ENCODE measurements at regions not wholly inside any gene's neighbourhood (a gene's known extent, or its start where the extent isn't known, plus 50 kb on each side); places are given as distances from the start of the nearest gene placed in this dataset.

DNA sequence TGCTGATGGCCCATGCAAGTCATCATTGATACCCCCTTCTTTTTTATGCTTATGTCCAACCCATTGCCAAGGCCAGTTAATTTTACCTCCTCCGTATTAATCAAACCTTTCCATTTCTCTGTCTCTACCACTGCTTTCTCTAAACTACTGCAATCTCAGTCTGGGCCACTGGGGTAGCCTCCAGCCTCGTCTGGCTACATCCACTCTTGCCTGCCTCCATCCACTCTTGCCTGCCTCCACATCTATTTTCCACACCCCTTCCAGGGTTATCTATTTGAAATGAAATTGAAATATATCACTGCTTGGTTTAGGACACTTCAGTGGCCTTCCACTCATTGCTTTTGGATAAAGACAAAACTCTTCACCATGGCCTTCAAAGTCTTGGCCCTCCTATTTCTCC, 425.3 kb upstream of the CLINT1 start:
- DNase-seq, result no peak

DNA sequence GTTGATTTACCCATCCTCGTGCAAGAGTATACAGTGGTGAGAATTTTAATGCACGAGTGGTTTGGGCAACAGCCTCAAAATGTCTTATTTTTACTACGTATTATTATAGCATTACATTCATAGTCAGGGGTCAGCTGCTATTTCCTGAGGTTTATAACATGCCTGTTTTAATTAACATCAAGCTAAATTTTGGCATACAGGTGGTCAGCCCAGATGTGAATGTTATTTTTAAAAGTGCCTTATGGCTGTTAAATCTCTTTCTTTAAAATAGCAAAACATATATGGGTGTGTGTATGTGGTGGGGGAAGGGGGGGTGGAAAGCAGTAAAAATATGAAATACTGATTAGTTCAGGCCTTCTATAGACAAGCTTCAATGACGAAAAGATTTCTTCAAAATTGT, 424.5 kb upstream of the CLINT1 start:
- no peak for DNase-seq

DNA sequence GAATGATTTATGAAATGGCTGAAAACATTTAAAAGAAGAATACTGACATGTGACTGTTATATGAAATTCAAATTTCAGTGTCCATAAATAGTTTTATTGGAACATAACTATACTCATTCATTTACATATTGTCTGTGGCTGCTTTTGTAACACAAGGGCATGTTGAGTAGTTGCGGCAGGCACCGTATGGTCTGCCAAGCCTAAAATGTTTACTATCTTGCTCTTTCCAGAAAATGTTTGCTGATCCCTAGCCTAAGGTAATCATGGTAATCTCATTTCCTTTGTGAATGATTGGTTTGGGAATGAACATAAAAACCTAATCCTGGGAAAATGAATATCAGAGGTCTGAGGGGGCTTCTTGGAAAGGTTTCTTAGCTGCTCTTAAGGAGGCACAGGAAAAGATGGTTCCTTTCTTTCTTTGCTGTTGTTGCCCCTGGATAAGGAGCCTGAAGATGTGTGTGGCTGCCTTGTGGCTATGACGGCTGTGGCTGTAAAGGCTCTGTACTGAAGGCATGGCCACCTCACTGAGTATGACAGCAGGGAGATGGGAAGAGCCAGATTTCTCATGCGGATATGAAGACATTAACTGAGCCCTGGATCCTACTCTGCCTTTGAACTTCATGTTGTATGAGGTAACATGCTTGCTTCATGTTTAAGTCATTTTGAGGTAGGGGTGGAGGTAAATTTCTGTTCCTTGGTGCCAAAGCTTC, 419.4 kb upstream of the CLINT1 start:
- no peak for DNase-seq

DNA sequence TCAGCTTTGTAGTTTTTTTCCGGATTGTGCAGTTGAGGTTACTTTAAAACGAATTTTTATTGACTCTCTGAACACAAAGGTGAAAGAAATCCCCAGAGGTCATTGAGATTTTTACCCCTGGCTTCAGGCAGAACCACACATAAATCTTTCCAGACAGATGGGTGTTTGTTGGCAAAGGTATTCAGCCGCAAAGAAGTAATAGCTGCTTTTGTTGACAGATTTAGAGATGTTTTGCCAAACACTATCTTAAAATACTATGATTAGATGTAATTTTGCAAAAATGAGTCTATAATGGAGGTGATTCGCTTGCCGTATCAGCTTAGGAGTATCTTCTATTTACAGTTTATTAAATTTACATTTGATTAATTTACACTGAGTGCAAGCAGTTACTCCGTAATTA, 418.3 kb upstream of the CLINT1 start:
- no peak for DNase-seq

DNA sequence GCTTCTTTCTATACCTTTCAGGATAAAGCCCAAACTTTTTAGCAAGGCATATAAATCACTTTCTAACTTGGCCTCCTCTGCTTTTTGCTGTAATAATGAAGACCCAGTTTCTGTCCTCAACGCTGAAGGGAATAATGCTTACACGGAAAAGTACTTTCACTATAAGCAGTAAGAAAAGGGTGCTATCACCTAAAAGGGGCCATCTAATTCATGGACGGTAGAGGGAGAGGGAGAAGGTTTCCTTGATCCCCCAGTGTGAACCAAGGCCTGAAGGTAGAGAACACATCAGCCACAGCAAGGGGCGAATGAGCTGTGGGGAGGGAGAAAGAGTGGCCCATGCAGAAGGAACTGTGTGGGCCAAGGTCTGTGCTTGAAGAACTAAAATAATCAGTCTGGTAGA, 417.7 kb upstream of the CLINT1 start:
- DNase-seq, result no peak

DNA sequence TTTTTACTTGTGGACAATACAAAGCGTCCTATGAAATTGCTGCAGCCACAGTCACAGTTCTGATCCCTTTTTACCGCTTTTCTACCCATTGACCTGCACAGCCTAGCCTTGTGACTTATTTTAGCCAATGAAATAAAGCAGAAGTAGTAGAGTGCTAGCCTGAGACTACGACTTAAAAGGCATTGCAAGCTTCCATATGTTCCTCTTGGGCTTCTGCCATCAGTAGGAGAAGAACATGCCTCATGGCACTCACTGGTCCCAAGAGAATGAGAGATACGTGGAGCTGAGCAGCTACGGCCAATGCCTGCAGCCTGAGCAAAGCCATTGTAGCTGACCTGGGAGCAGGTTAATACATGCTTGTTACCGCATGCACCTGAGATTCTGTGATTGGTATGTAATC, 416.6 kb upstream of the CLINT1 start:
- no peak for DNase-seq

DNA sequence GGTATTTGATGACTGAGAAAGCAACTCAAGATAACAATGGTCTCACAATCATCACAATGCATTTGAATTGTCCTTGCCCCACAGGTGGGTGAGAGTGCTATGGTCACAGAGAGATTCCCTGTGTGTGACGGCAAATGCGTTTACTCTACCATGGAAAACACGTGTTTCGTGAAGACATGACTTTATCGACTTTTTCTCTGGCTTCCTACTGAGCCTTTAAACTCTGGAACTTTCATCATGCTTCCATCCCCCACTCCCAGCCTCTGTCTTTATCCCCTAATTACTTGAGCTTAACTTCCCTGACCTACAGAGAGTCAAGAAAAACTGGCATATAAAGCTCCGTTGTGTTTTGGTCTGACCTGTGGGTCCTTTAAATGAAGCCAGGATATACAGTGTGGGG, 414.1 kb upstream of the CLINT1 start:
- no peak for DNase-seq

DNA sequence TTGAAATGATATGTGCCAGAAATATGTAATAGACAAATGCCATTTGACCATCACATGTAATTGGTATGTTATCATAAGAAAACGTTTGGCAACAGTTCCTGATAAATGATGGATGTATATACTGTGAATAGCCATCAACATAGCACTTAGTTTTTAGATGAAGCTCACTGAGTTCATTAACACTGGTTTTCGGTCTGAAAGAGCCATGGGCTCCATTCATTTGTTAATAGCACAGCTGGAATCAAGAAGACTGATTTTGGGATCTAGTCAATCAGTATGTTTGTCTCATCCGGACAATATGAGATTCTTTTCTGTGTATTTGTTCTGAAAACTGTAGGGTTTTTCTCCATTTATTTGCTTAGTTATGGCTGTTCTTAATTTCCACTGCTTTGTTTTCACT, 413.5 kb upstream of the CLINT1 start:
- DNase-seq, result no peak

DNA sequence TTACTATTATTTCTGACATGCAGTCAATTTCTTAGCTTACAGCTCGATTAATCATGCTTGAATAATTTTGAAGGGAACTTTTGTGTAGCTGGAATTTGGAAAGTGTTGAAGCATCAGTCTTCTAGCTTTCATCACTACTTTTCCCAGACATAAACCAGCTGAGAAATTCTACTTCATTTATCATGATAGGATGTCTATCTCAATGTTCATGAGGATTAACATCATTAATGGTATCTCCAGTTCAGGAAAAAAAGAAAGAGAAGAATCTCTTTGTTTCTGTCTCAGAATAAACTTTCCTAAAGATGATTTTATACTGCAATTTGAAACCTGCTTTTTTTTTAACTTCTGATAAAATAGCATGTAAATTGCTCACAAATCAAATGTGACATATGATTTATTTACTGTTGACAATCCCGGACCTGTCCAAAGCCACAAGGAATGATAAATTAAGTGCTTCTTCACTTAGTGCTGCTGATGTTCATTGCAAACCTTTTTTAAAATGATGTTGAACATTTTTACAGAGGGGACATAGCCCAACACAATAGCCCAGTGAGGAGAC, 412.1 kb upstream of the CLINT1 start:
- no peak for DNase-seq

DNA sequence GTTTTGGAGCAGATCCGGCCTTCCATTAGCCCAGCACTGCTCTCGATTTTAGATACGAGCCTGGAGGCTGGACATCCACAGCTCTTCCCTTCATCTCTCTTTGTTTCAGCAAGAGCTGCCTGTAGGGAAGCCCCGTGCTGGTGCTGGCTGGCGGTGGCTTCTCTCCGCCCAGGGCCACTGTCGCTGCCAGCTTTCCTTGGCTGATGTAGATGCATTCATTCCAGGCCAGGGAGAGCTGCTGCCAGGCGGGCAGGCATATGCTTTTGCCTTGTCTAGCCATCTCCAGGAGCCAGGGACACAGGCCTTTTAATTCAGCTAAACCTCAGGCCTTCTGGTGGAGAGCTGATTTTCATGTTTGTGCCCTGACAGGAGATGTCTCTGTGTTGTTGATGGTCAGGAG, 409.3 kb upstream of the CLINT1 start:
- no peak for DNase-seq

DNA sequence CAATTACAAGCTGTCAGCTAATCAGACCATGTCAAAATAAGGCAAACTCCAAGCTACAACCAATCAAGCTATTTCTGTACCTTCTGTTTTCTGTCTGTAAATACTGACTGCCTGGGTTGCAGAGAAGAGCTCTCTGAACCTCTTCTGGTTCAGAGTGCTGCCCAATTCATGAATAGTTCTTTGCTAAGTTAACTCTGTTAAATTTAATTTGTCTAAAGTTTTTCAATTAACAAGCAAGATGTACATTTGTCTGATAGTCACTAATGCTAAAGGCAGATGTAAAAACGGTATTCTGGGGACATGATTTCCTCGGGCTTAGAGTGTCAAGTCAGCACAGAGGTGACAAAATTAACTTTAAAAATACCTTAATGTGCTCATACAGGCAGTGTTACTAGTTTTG, 408.3 kb upstream of the CLINT1 start:
- no peak for DNase-seq

DNA sequence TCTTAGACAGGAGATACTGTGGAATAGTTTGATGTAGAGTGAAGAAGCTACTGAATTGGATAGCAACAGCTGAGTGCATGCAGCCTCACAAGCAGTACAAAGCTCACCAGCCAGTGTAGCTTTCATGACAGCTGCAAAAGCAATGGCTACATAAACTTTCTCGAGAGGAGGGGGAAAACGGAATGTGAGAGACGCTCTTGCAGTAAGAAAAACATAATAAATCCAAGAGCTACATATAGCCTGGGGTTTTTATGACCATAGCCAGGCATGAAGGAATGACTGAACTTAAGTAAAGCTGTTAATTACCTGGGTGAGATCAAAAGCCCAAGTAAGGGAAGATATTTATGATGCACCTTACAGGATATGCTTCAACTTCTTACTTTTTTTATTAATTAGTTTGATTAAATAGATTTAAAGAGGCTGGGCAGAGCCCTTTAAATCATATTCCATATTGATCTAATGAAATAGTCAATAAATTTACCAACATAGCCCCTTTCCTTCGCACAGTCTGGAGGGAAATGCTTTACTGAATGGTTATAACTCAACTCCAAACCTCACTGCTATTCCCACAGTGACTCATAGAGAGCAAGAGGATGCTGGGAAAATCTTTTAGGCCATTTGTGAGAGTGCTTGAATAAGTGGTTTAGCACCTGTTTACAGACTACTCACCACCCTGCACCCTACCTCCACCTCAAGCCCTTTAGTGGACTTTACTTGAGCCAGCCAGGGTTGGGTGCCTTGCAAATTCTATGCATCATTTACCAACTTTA, 407.2 kb upstream of the CLINT1 start:
- no peak for DNase-seq

DNA sequence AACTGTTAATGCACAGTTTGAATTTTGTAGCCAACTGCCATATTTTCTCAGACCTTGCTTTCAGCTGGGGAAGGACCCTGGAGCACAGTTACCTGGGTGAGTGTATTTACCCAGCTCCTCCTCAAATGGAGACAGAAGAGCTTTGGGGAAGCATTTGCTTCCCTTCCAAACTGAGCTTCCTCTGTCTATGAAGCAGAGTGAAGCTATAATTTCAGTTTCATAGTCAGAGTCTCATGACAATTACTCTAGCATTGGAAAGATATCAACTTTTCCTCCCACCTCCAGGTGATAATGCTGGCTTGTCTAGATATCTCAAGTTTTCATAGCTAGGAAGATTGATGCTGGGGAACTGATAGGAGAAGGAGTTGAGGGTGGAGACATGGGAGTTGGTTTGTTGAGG, 406.4 kb upstream of the CLINT1 start:
- DNase-seq, result no peak

DNA sequence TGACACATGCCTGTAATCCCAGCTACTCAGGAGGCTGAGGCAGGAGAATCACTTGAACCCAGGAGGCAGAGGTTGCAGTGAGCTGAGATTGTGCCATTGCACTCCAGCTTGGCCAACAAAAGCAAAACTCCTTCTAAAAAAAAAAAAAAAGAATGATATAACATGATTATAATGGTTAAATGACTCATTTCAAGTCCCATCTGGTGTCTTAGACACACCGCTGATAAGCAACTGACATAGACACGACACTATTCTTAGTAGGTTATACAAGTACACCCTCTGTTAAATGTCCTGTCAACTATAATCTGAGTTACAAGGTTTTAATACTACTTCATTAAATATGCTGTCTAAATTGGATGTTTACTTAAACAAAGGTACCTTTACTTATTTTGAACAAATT, 405.3 kb upstream of the CLINT1 start:
- no peak for DNase-seq

DNA sequence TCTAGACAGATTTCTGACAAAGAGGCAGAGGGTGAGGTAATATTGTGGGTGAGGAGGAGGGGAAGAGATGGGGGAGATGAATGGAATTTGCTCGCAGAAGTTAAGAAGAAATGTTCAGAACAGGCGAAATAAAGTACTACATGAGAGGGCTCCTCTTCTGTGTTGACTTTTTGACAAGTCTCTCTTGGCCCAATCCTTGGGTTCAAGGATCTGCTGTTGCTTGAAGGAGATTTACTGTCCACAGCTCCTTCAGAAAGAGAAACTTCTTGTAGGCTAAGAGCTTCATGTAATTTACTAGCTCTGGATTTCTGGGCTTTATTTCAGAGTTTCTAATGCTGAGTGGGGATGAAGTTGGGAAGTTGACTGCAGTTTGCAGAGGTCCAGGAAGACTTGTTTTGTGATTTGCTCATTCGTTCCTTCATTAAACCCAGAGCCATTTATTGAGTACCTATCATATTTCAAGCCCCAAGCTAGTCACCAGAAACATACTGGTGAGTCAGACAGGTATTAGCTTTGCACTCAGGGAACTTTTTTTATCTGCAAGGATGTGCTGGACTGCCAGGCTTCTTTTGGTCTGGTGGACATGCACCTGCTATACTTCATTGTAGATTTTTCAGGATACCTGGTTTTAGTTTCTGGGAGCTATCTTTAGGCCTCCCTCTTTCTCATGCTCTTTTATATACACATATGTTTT, 402.9 kb upstream of the CLINT1 start:
- DNase-seq, result no peak

DNA sequence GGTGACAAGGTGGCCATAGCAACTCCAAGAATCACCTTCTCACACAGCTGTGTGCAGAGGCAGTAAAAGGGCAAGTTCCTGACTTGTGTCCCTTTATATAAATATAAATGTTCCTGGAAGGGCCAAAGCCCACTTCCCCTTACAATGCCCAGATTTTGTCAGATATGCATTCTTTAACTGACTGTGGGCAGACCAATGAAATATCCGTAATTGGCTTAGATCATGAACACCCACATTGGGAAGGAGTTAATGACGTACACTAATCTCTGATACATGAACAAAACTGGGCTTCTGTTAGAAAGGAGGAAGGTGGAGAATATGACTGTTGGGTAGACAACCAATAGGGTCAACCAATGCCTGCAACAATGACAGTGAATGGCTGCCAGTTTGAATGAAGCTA, 397.2 kb upstream of the CLINT1 start:
- DNase-seq, result no peak

DNA sequence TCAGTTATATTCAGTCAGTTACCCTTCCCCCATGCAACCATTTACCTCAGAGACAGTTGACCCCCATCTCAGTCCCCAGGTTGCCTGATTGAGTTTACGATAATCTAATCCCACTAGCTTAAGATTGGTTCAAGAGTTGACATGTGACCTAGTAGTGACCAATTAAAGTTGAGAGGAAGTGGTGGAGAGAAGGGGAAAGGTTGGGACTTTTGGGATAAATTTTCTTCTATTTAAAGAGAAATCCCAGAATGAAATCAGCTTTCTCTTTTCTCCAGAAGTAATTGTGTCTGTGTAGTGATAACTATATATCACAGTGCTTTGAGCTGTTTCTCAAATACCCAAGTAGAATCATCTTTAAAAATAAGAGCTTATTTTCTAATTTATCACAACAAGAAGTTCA, 396.7 kb upstream of the CLINT1 start:
- no peak for DNase-seq

DNA sequence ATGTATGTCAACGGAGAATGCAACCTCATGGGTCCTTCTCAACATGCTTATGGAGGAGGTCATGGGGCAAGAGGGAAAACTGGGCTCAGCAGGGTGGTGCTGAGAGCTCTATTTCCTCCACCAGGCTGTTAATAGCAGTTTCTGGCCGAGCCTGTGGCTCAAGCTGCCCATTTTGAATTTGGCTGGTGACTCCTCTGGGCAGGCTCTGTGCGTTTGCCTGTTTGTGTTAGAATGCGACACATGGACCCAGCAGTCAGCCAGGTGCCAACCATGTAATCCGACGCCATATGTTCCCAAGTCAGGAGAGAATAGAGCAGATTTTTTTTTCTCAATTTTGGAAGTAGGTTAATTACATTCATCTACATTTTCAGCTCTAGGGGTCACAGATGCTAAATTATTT, 387.7 kb upstream of the CLINT1 start:
- DNase-seq, result no peak

DNA sequence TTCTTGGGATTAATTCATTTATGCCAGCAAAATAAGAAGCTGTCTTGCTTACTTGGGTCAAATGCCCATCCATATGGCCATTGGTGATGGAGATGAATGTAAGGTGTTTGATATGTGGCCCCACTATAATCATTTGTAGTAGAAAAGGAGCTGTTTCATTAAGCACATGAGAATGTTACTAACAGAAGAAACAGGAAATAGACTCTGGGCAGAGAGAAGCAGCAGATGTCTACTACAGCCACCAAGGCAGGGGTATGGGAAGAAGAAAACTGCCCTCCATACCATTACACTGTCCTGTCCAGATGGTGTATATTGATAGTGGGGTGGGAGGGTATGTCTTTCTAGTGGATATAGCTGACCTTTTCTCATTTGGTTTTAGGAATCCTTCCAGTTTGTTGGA, 386.6 kb upstream of the CLINT1 start:
- no peak for DNase-seq

DNA sequence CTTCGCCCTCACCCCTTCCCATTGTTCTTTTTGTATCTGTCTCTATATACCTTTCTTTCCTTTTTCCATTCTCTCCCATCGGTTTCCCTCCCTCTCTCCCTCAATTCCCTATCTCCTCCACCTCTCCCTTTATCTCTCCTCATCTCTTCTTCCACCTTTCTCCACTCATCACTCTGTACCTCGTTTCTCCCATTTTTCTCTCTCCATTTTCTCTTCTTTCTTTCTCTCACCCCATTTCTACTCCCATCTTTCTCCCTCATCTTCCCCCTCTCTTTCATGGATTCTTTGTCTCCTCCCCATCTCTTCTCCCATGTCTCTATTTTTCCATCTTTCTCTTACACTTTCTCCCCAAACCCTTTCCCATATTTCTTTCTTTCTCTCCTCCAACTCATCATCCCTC, 385.9 kb upstream of the CLINT1 start:
- no peak for DNase-seq

DNA sequence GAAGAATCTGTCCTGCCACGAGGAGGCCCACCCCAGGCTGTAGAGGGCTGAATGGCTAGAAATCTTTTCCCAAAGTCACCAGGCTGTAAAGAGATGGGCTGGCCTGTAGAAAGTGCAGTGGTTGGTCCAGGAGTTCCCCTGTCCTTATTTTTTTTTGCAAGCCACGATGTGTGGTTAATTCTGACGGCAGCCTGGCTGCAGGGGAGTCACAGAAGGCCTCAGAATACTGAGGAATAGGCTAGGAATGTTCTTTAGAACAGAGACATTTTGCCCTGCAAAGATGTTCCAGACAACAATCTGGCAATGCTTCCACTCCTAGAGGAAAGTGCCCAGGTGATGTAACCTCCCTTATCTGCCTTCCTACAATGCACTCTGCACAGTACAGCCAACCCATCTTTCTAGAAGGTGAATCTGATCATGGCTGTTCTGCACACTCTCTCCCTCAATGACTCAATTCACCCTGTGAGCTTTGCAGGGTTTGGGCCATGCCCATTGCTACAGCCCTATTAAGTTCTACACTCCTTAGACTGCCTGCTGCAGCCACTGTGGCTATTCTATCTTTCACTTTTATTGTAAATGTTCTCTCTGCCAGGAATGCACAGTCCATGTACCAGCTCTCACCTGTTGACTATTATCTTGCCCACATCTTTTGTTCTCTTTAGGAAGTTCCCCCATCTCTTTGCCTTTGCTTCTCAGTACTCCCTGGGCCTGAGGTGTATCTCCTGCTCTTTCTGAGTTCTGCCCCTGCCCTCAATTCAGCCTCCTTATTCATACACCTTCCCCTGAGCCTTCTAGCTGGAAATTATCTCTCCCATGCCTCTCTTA, 377.8 kb upstream of the CLINT1 start:
- no peak for DNase-seq

DNA sequence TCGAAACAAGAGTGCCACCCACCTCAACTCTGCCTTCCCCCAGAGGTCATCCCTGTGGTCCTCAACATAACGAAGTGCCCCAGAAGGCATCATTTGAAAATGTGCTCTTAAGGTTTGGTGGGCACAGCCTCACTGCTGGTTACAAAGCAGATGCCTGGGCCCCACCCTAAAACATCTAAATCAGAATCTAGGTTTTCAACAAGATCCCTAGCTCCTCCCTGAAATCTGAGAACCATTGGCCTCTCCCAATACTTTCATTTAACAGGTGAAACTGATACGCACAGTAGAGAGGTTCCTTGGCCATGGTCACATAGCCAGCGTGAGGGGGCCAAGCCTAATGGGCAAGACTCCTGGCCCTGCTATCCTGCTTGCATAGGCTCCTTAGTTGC, 376.2 kb upstream of the CLINT1 start:
- no peak for DNase-seq
